DMS153 (cell line): ENCODE measurements at regions not wholly inside any gene's neighbourhood (a gene's known extent, or its start where the extent isn't known, plus 50 kb on each side); places are given as distances from the start of the nearest gene placed in this dataset.
A peak's percentile ranks its signal among the peaks of the same experiment; 100 is the strongest.

Experiments
- DNase-seq: peaks from one replicate; lab custom pipeline; 2025; lab: John Stamatoyannopoulos, UW

- no peak for DNase-seq
Measured at GRCh38 chr18:60445341-60445740, 72.8 kb upstream of the MC4R start.

GRCh38 chr18:60446821-60447220 is 74.2 kb upstream of the MC4R start:
- no peak for DNase-seq

- no peak for DNase-seq
Measured at GRCh38 chr18:60448487-60449267, 76.1 kb upstream of the MC4R start.

- DNase-seq, result no peak
Measured at GRCh38 chr18:60452421-60452820, 79.8 kb upstream of the MC4R start.

GRCh38 chr18:60466677-60467076 is 94.1 kb upstream of the MC4R start:
- no peak for DNase-seq

GRCh38 chr18:60469387-60470100 is 97.0 kb upstream of the MC4R start:
- DNase-seq, result no peak

GRCh38 chr18:60471652-60472051 is 99.1 kb upstream of the MC4R start:
- DNase-seq, result peak; percentile 13

- DNase-seq, result no peak
Measured at GRCh38 chr18:60485201-60485600, 112.6 kb upstream of the MC4R start.

- DNase-seq, result peak; percentile 30
Measured at GRCh38 chr18:60493066-60493465, 120.5 kb upstream of the MC4R start.

GRCh38 chr18:60499675-60500074 is 127.1 kb upstream of the MC4R start:
- DNase-seq, result no peak

- no peak for DNase-seq
Measured at GRCh38 chr18:60500960-60501359, 128.4 kb upstream of the MC4R start.

- no peak for DNase-seq
Measured at GRCh38 chr18:60502591-60502990, 130.0 kb upstream of the MC4R start.

- no peak for DNase-seq
Measured at GRCh38 chr18:60503199-60503598, 130.6 kb upstream of the MC4R start.

GRCh38 chr18:60506190-60506589 is 133.6 kb upstream of the MC4R start:
- no peak for DNase-seq

GRCh38 chr18:60506682-60507081 is 134.1 kb upstream of the MC4R start:
- no peak for DNase-seq

GRCh38 chr18:60508108-60508507 is 135.5 kb upstream of the MC4R start:
- DNase-seq, result no peak

- DNase-seq, result no peak
Measured at GRCh38 chr18:60534538-60534937, 162.0 kb upstream of the MC4R start.

GRCh38 chr18:60537074-60537473 is 164.5 kb upstream of the MC4R start:
- DNase-seq, result no peak

GRCh38 chr18:60538891-60539290 is 166.3 kb upstream of the MC4R start:
- no peak for DNase-seq

- no peak for DNase-seq
Measured at GRCh38 chr18:60541661-60542060, 169.1 kb upstream of the MC4R start.

- no peak for DNase-seq
Measured at GRCh38 chr18:60543646-60544045, 171.1 kb upstream of the MC4R start.

- peak; percentile 27 for DNase-seq
Measured at GRCh38 chr18:60549338-60549960, 176.9 kb upstream of the MC4R start.

GRCh38 chr18:60552948-60553347 is 180.4 kb upstream of the MC4R start:
- DNase-seq, result no peak
